Endothelial cell of umbilical vein (primary cell): ENCODE measurements at regions not wholly inside any gene's neighbourhood (a gene's known extent, or its start where the extent isn't known, plus 50 kb on each side); places are given as distances from the start of the nearest gene placed in this dataset.

ENCODE experiments used
- BruUV-seq: library from RNA; stranded (reverse); fragments of 400-500 nt; replicated peaks from 2 replicates; lab custom pipeline; 2021; lab: Mats Ljungman, UMichigan
- CTCF ChIA-PET: fragments of 300-600, 350-600 bp; sonication (Branson Sonifier 250); formaldehyde crosslinking; loops from one replicate; lab custom pipeline; 2021; ENCODE audit warnings: antibody characterized with exemption, inconsistent platforms; lab: Charles Lee
- POLR2A ChIA-PET: fragments of 300-600, 350-600 bp; sonication (Branson Sonifier 250); formaldehyde crosslinking; loops from one replicate; lab custom pipeline; 2021; ENCODE audit warnings: antibody characterized with exemption, inconsistent platforms; lab: Charles Lee
- DNase-seq: peaks from one replicate; pipeline ENCODE4 v3.0.0-alpha.2; 2011; ENCODE audit warnings: low read depth, low spot score
- FAIRE-seq: peaks from 2 replicates; lab custom pipeline; 2011; peaks lifted over from hg19 to GRCh38; lab: Jason Lieb, UNC
- H2AFZ ChIP-seq: 2 replicates; pipeline ENCODE4 v1.6.0; 2012; ENCODE audit warnings: low read depth, low read length, control low read depth, inconsistent platforms
- H3K27ac ChIP-seq: 2 replicates; pipeline ENCODE4 v1.5.1; 2011; ENCODE audit warnings: low read depth, mild to moderate bottlenecking, control low read depth, low read length, moderate library complexity; ENCODE audit not compliant: insufficient read depth
- H3K27me3 ChIP-seq, 2 experiments: 2 replicates each; pipeline versions ENCODE4 v1.6.0 to v1.6.1; 2011; ENCODE audit warnings: low read length in 2 of 2, mixed read lengths in 1 of 2; ENCODE audit not compliant: control insufficient read depth in 2 of 2, insufficient read depth in 2 of 2
- H3K36me3 ChIP-seq, 2 experiments: 2 replicates in 1 of 2; 3 replicates in 1 of 2; pipeline ENCODE4 v1.5.1; 2011; ENCODE audit warnings: low read length in 2 of 2, mild to moderate bottlenecking in 1 of 2, moderate library complexity in 1 of 2; ENCODE audit not compliant: control insufficient read depth in 2 of 2, insufficient read depth in 2 of 2; ENCODE audit errors: extremely low read depth in 1 of 2
- H3K4me1 ChIP-seq: 3 replicates; pipeline ENCODE4 v1.5.1; 2011; ENCODE audit warnings: mild to moderate bottlenecking, low read length; ENCODE audit not compliant: control insufficient read depth, insufficient read depth; ENCODE audit errors: extremely low read depth
- H3K4me2 ChIP-seq: 2 replicates; pipeline ENCODE4 v1.6.1; 2011; ENCODE audit warnings: low read length, control low read depth, mixed read lengths; ENCODE audit not compliant: insufficient read depth
- H3K4me3 ChIP-seq, 3 experiments: fragments of 200-600 bp in 1 of 3; sonication (generic), shearing (Covaris generic) in 1 of 3; replicated peaks in 1 of 3; 2 replicates each; pipeline ENCODE4 v1.5.1; 2011 to 2016; ENCODE audit warnings: control low read depth in 3 of 3, low read length in 3 of 3, mild to moderate bottlenecking in 2 of 3, inconsistent platforms in 1 of 3, low read depth in 1 of 3, moderate library complexity in 1 of 3; ENCODE audit not compliant: insufficient read depth in 1 of 3
- H3K79me2 ChIP-seq: 2 replicates; pipeline ENCODE4 v1.6.0; 2012; ENCODE audit warnings: low read length, inconsistent platforms; ENCODE audit not compliant: control insufficient read depth, insufficient read depth
- H3K9ac ChIP-seq: replicated peaks from 2 replicates; pipeline ENCODE3; 2011; ENCODE audit warnings: low read length, control low read depth; ENCODE audit not compliant: insufficient read depth; ENCODE audit errors: extremely low read depth
- H3K9me1 ChIP-seq: replicated peaks from 3 replicates; pipeline ENCODE4 v1.6.0; 2011; ENCODE audit warnings: mild to moderate bottlenecking, low read length; ENCODE audit not compliant: control insufficient read depth, insufficient read depth; ENCODE audit errors: extremely low read depth
- H3K9me3 ChIP-seq: replicated peaks from 2 replicates; pipeline ENCODE4 v1.5.1; 2012; ENCODE audit warnings: low read length, inconsistent platforms; ENCODE audit not compliant: control insufficient read depth, insufficient read depth
- H4K20me1 ChIP-seq: replicated peaks from 2 replicates; pipeline ENCODE3; 2011; ENCODE audit warnings: mild to moderate bottlenecking, low read length; ENCODE audit not compliant: control insufficient read depth, insufficient read depth; ENCODE audit errors: extremely low read depth
- CTCF ChIP-seq, 2 donors: IDR thresholded peaks; 1 replicate in 1 of 2; 2 replicates in 1 of 2; pipeline ENCODE4 v1.5.1; 2011; ENCODE audit warnings: low read length in 2 of 2, mild to moderate bottlenecking in 2 of 2, moderate library complexity in 2 of 2, control low read depth in 1 of 2, inconsistent platforms in 1 of 2, low read depth in 1 of 2; ENCODE audit not compliant: insufficient read depth in 1 of 2; ENCODE audit errors: extremely low read depth in 1 of 2
- EZH2 ChIP-seq: IDR thresholded peaks from 2 replicates; pipeline ENCODE4 v1.6.1; 2012; ENCODE audit warnings: borderline replicate concordance, low read depth, mild to moderate bottlenecking, moderate library complexity, low read length, inconsistent platforms; ENCODE audit not compliant: severe bottlenecking
- FOS ChIP-seq: IDR thresholded peaks from 2 replicates; pipeline ENCODE4 v1.6.1; 2011; ENCODE audit warnings: mild to moderate bottlenecking, low read length, moderate library complexity, borderline replicate concordance; ENCODE audit not compliant: insufficient read depth
- GATA2 ChIP-seq: IDR thresholded peaks from 2 replicates; pipeline ENCODE4 v1.7.0; 2011; ENCODE audit warnings: low read depth, mild to moderate bottlenecking, moderate library complexity, mixed read lengths, low read length; ENCODE audit not compliant: insufficient read length, insufficient read depth
- JUN ChIP-seq: IDR thresholded peaks from 2 replicates; pipeline ENCODE4 v1.6.1; 2011; ENCODE audit warnings: borderline replicate concordance, low read depth; ENCODE audit not compliant: insufficient read length, insufficient read depth
- MYC ChIP-seq: IDR thresholded peaks from one replicate; pipeline ENCODE4 v1.6.1; 2011; ENCODE audit warnings: mild to moderate bottlenecking, low read depth, low read length
- POLR2A ChIP-seq: IDR thresholded peaks from 2 replicates; pipeline ENCODE4 v1.6.1; 2012; ENCODE audit warnings: low read depth, mild to moderate bottlenecking, control low read depth, low read length
- POLR2AphosphoS5 ChIP-seq: IDR thresholded peaks from 2 replicates; pipeline ENCODE4 v1.6.1; 2012; ENCODE audit warnings: low read depth, mild to moderate bottlenecking, control low read depth, low read length, moderate library complexity; ENCODE audit not compliant: insufficient read depth
- dilution Hi-C: fragments of 300-500 bp; cut with MboI; formaldehyde crosslinking; loops from one replicate; pipeline ENCODE4 v1.15.0; 2019; ENCODE audit warnings: low sequenced_read_pairs; ENCODE audit not compliant: extremely low pct_ligation_motif_present
- intact Hi-C: fragments of 100-400 bp; cut with micrococcal nuclease; formaldehyde crosslinking; loops from one replicate; pipeline ENCODE4 v1.10.0; 2022
- TF ChIP-seq, protein P1 (sequence below): IDR thresholded peaks from 2 replicates; pipeline ENCODE4 v1.6.1; 2011; ENCODE audit not compliant: insufficient read depth, insufficient read length

GRCh38 chr6:151671195-151671594 is 136.3 kb upstream of the ESR1 start:
- Histone ChIP-seq H3K27ac (no peak overlapping the region), H3K4me3 (no peak overlapping the region), H3K79me2 (no peaks in the 10 kb centered on the region), H3K4me2 (no peak overlapping the region), H3K4me1 (peaks cover 8% of the 10 kb centered on the region), H3K9me3 (no peaks in the 10 kb centered on the region), H4K20me1 (no peaks in the 10 kb centered on the region), H3K9me1 (no peaks in the 10 kb centered on the region), H3K27me3 (peaks cover 0 to 2% of the 10 kb centered on the region in 2 experiments), H2AFZ (no peak overlapping the region), H3K36me3 (no peaks in the 10 kb centered on the region), H3K9ac (no peak overlapping the region)
- FAIRE-seq, result no peak
- TF ChIP-seq MYC (no peak), POLR2A (no peak), CTCF (IDR thresholded peaks at IDR 0.05; ENCODE audit: extremely low read depth in 1 of 2, insufficient read depth in 1 of 2, low read depth in 1 of 2, low read length in 2 of 2) (no peak), POLR2AphosphoS5 (no peak), GATA2 (no peak), EZH2 (no peak), FOS (no peak), JUN (no peak)
- TF ChIP-seq, protein P1, sequence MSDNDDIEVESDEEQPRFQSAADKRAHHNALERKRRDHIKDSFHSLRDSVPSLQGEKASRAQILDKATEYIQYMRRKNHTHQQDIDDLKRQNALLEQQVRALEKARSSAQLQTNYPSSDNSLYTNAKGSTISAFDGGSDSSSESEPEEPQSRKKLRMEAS, result no peak
- POLR2A ChIA-PET, result no interaction called here
- no TSS peak for BruUV-seq
- dilution Hi-C loops, result no loop called here
- DNase-seq, result no peak
- CTCF ChIA-PET, result no interaction called here
- intact Hi-C loops, result no loop called here
